ENCODE measurements at regions not wholly inside any gene's neighbourhood (a gene's known extent, or its start where the extent isn't known, plus 50 kb on each side); places are given as distances from the start of the nearest gene placed in this dataset.

DNA sequence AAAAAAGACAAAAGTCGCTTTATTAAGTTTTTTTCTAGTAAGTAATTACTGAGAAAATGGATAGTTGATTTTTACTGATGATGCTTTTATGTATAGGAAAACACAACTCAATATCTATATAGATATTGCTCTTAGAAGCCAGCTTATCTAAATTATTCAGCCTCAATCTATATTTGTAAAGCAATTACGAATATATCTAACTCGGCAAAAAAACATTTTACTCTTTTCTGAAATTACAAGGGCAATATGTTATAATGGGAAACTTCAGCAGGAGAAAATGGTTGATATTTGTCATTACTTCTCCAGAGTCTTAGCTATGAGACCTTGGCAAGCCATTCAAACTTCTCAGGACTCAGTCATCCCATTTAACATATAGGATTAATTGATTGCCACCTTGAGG, 228.5 kb downstream of the SLC7A11 start:
- no peak for ATAC-seq
- Mint-ChIP-seq H3K27ac (no peak overlapping the region), H3K9me3 (no peaks in the 10 kb centered on the region), H3K4me1 (no peaks in the 10 kb centered on the region), H3K27me3 (no peaks in the 10 kb centered on the region), H3K4me3 (no peak overlapping the region), H3K36me3 (no peaks in the 10 kb centered on the region)

DNA sequence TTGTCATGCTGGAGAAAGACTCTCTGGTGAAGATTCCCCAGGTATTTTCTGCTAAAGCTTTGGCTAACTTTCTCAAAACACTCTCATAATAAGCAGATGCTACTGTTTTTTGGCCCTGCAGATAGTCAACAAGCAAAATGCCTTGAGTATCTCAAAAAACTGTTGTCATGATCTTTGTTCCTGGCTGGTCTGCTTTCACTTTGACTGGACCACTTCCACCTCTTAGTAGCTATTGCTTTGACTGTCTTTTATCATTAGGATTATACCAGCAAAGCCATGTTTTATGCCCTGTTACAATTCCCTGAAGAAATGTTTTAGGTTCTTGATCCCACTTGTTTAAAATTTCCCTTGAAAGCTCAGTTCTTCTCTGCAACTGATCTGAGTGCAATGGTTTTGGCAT, 231.5 kb downstream of the SLC7A11 start:
- Mint-ChIP-seq H3K27ac (no peak overlapping the region), H3K27me3 (no peaks in the 10 kb centered on the region), H3K4me3 (no peak overlapping the region), H3K9me3 (no peaks in the 10 kb centered on the region), H3K36me3 (no peaks in the 10 kb centered on the region), H3K4me1 (no peaks in the 10 kb centered on the region)
- no peak for ATAC-seq

DNA sequence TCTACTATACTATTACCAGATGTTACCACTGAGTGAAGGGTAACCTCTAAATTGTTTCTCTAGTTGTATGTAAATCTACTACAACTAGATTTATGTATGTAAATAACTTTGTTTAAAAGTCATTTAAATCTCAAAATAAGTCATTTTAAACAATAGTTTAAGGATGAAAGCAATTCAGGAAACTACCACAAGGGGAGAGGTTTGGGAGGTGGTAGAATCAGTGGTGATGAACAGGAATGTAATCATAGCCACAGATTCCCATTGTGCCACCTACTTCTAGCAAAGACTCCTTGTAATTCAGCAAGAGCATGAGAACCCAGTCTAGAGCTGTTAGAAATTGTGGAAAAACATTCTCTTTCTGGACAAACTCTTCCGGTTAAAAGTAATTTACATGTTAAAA, 234.6 kb downstream of the SLC7A11 start:
- Mint-ChIP-seq H3K27ac (no peak overlapping the region), H3K4me3 (no peak overlapping the region)

DNA sequence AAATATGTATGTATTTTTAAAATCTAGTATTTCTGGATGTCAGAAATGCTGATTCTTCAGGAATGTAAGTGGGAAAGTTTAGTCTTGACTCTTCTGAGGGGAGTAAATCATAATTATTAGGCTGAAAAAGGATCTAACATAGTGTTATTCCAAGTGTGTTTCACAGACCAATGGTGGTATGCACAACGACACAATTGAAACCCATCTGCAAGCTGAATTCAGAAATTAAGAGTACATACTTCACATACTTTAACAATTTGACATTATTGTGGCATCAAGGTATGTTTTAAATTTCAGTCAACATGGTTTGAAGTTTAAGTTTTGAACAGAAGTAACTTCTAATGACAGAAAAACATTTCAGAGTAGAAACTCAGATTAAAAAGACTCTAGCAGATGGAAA, 236.7 kb downstream of the SLC7A11 start:
- no peaks in the 10 kb centered on the region for H3K27me3 Mint-ChIP-seq
- H3K36me3 Mint-ChIP-seq = no peaks in the 10 kb centered on the region
- no peak overlapping the region for H3K27ac Mint-ChIP-seq
- no peaks in the 10 kb centered on the region for H3K9me3 Mint-ChIP-seq
- no peak overlapping the region for H3K4me3 Mint-ChIP-seq
- H3K4me1 Mint-ChIP-seq = no peaks in the 10 kb centered on the region
- no peak for ATAC-seq

More for the DNA sequence above, 234.6 kb downstream of the SLC7A11 start:
- no peak for ATAC-seq
- no peaks in the 10 kb centered on the region for H3K27me3 Mint-ChIP-seq
- H3K36me3 Mint-ChIP-seq = no peaks in the 10 kb centered on the region
- no peaks in the 10 kb centered on the region for H3K9me3 Mint-ChIP-seq
- H3K4me1 Mint-ChIP-seq = no peaks in the 10 kb centered on the region

DNA sequence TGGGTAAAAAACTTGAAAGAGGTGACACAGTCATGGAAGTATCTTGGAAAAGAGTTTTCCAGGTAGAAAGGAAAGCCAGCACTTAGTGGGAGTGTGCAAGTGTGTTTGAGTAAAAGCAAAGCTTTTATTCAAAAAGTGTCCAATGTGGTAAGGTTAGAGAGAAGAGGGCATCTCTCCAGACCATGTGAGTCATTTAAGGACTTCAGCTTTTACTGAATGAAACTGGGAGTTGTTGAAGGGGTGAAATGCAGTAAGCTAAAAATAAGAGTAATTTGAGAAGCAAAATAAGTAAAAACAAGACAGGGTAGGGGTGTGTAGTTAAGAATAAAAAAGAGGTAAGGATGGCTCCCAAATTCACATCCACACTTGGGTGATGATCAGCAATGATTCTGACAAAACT, 238.9 kb downstream of the SLC7A11 start:
- no peaks in the 10 kb centered on the region for H3K9me3 Mint-ChIP-seq
- peak; percentile 57 for ATAC-seq
- H3K4me1 Mint-ChIP-seq = no peaks in the 10 kb centered on the region
- H3K27me3 Mint-ChIP-seq = no peaks in the 10 kb centered on the region
- H3K27ac Mint-ChIP-seq = no peak overlapping the region
- H3K36me3 Mint-ChIP-seq = no peaks in the 10 kb centered on the region
- H3K4me3 Mint-ChIP-seq = no peak overlapping the region

DNA sequence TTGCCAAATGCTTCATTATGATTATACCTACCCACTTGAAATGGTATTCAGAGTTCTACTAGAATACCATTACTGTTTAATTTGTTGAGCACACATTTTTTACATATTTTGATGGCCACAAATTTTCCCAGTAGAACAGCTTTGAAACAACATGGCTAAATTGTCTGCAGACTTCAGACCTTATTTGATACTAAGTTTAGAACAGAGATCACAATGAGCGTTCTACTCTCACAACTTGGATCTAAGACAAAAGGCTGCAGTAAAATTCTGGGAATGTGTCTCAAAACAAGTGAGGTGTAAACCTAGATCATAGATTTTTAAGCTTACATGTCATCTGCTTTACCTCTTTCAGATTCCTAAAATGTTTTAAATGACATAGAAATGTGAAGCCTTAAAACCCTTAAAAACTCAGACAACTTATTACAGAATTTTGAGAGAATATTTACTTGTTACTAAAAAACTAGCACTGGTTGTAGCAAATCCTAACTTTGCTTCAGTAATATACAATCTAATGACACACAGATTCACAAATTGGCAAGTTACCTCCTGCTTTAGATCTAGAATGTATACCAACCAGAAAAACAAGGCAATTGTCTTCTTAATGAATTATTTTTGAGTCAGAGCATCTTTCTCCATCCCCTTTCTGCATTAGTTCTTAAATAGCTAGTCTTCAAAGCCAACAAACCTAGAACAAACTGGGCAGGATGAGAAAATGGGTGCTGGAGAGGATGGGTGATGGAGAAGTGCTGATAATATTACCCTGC, 243.3 kb downstream of the SLC7A11 start:
- H3K36me3 Mint-ChIP-seq = no peaks in the 10 kb centered on the region
- no peaks in the 10 kb centered on the region for H3K9me3 Mint-ChIP-seq
- H3K4me3 Mint-ChIP-seq = no peak overlapping the region
- H3K4me1 Mint-ChIP-seq = no peaks in the 10 kb centered on the region
- H3K27ac Mint-ChIP-seq = no peak overlapping the region
- ATAC-seq = no peak
- no peaks in the 10 kb centered on the region for H3K27me3 Mint-ChIP-seq

DNA sequence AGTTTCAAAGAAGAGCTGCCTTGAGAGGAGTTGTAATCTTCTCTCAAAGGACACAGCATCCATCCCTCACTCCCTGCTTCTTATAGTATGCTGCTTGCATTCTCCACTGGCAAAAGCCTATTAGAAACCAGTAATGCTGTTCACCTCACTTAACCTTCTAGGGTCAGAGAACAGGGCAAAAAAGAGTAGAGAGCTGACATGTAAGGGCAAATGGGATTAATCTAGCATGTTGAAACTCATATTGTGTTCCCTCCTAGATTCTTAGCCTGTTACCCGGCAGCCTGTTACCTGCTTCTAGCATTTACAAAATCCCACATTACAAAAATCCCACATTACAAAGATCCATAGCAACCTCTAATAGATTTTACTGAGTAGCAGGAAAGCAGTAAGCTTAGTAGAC, 244.7 kb downstream of the SLC7A11 start:
- ATAC-seq = no peak
- no peaks in the 10 kb centered on the region for H3K9me3 Mint-ChIP-seq
- H3K36me3 Mint-ChIP-seq = no peaks in the 10 kb centered on the region
- H3K4me3 Mint-ChIP-seq = no peak overlapping the region
- no peaks in the 10 kb centered on the region for H3K4me1 Mint-ChIP-seq
- H3K27me3 Mint-ChIP-seq = no peaks in the 10 kb centered on the region
- no peak overlapping the region for H3K27ac Mint-ChIP-seq

DNA sequence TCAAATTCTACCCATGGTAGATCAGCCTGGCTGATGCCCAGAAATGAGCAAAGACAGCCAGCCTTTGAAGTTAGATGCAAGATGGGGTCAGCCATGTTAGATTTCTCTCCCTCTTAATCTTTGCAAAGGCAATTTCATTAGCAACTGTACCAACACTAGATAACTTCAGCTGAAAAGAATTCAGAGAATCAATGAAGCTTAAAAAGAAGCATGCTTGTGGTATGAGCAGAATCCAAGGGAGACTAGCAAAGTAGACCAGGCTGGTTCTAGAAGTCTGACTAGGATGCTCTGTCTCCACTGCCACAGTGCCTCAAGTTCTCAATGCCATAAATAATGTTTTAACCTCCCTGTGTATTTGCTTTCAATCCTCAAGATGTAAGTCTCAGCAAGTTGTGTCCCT, 247.3 kb downstream of the SLC7A11 start:
- Mint-ChIP-seq H3K4me1 (no peaks in the 10 kb centered on the region), H3K27me3 (no peaks in the 10 kb centered on the region), H3K4me3 (no peak overlapping the region), H3K9me3 (no peaks in the 10 kb centered on the region), H3K36me3 (no peaks in the 10 kb centered on the region), H3K27ac (no peak overlapping the region)
- no peak for ATAC-seq

DNA sequence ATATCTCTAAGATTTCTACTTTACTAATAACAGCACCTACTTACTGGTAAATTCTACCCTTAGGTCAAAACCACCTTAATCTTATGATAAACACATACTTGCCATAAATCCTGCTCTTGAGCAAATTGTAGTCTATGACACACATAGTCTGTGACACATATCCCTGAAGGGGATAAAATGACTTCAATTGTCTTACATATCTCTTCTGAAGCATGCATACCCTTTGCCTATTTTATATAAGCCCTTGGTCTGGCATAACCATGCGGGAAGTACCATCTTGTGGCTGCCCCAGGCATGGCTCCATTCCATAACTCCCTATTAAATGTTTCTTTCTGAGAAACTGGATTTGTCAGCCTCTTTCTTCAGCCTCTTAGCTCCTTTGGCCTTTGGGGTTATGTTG, 248.9 kb downstream of the SLC7A11 start:
- no peak overlapping the region for H3K27ac Mint-ChIP-seq
- no peak for ATAC-seq
- no peaks in the 10 kb centered on the region for H3K36me3 Mint-ChIP-seq
- H3K4me1 Mint-ChIP-seq = no peaks in the 10 kb centered on the region
- H3K9me3 Mint-ChIP-seq = no peaks in the 10 kb centered on the region
- H3K4me3 Mint-ChIP-seq = no peak overlapping the region
- H3K27me3 Mint-ChIP-seq = no peaks in the 10 kb centered on the region

DNA sequence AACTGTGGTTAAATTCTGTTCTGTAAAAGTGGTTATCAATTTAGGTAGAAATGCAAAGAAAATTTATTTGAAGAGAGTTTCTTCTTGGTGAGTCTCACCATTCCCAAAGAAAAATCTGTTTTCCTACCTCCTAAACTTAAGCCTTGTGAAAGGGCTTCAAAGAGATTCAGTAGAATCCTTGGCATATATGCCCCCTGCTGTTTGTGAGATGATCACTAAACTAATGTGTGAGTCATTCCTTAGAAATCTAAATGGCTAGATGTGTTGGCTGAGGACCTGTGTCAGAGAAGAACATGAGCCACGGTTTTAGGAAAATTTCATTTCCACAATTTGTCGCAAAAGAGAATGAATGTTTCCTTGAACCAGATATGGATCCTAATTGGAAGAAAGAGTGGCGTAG, 260.9 kb downstream of the SLC7A11 start:
- Mint-ChIP-seq H3K27ac (no peak overlapping the region), H3K9me3 (no peaks in the 10 kb centered on the region), H3K4me1 (no peaks in the 10 kb centered on the region), H3K27me3 (no peaks in the 10 kb centered on the region), H3K4me3 (no peak overlapping the region), H3K36me3 (no peaks in the 10 kb centered on the region)
- ATAC-seq = no peak

DNA sequence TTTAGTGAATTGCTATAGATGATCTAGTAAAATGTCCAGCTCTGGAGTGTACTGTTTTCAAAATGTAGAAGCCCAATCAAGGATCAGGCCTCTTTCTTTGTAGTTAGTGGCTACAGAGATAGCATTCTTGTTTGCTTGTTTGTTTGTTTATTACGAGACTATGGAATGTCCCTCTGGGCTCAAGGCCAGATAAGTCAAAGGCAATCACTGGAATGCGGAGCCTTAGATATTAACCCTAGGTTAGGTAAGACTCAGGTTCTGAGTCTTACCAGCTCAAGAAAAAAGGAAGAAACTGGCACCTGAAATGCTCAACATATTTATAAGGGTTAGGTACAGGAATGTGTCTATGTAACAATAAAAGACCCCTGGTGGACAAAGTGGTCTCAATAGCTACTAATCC, 261.5 kb downstream of the SLC7A11 start:
- no peak for ATAC-seq
- Mint-ChIP-seq H3K9me3 (no peaks in the 10 kb centered on the region), H3K27me3 (no peaks in the 10 kb centered on the region), H3K4me3 (no peak overlapping the region), H3K4me1 (no peaks in the 10 kb centered on the region), H3K36me3 (no peaks in the 10 kb centered on the region), H3K27ac (no peak overlapping the region)

DNA sequence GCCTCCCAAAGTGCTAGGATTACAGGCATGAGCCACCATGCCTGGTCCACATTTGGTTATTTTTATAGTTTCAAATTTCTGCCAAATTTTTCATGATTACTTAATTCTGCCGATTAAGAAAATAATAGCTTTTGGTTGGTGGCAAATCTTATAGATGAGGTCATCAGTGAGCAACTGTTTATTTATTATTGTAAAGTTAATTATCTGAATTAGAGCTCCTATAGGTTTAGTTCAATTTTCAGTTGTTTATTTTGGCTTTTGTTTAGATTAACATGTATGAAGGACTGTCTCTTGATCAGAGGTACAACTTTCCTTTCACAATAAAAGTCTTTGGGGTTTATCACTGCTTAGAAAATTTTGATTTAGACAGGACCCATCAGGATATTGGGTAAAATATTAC, 262.2 kb downstream of the SLC7A11 start:
- Mint-ChIP-seq H3K27ac (no peak overlapping the region), H3K27me3 (no peaks in the 10 kb centered on the region), H3K4me1 (no peaks in the 10 kb centered on the region), H3K4me3 (no peak overlapping the region), H3K36me3 (no peaks in the 10 kb centered on the region), H3K9me3 (no peaks in the 10 kb centered on the region)
- no peak for ATAC-seq

DNA sequence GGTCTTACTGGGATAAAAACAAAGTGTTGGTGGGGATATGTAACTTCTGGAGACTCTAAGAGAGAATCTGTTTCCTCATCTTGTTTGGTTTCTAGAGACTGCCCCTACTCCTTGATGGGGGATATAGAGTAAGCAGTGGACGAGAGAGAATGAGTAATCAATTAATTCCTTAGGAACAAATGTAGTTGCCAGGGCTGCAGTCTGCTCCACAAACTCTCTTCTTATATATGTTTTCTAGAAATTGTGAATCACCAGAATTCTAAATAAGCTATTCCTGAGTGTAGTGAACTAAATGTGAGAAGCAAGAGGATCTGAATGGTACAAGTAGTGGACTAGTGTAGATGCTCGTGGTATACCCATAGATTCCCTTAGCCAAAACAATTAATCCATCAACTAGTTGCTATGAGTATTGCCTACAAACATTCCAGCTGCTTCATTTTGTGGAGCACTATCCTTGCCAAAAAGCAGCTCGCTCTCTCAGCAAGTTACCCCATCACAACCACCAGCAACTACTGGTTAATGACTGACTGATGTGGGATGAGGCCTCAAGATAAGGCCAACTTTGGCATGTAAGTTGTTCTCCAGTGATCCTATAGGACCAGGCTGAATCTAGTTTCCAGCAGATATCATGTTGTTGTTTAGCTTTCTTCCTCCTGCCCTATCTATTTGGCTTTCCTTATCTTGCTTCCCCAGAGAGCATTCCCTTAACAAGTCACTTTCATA, 273.0 kb downstream of the SLC7A11 start:
- no peaks in the 10 kb centered on the region for H3K4me1 Mint-ChIP-seq
- no peak overlapping the region for H3K4me3 Mint-ChIP-seq
- no peaks in the 10 kb centered on the region for H3K9me3 Mint-ChIP-seq
- ATAC-seq = no peak
- no peaks in the 10 kb centered on the region for H3K36me3 Mint-ChIP-seq
- H3K27me3 Mint-ChIP-seq = no peaks in the 10 kb centered on the region
- H3K27ac Mint-ChIP-seq = no peak overlapping the region

DNA sequence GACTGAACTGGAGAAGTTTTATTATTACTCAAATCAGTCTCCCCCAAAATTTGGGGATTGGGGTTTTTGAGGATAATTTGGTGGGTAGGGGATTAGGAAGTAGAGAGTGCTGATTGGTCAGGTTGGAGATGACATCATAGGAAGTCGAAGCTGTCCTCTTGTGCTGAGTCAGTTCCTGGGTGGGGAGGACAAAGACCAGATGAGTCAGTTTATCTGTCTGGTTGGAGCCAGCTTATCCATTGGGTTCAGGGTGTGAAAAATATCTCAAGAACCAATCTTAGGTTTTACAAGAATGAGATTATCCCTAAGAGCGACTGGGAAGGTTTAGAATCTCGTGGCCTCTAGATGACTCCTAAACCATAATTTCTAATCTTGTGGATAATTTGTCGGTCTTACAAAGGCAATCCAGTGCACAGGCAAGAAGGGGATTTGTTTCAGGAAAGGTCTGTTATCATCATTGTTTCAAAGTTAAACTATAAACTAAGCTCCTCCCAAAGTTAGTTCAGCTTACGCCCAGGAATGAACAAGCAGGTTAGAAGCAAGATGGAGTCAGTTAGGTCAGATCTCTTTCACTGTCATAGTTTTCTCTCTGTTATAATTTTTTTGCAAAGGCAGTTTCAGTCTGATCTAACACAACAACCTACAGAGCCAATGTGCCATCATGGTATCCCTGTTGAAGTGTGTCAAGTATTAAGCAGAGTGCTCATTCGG, 274.5 kb downstream of the SLC7A11 start:
- Mint-ChIP-seq H3K9me3 (no peaks in the 10 kb centered on the region), H3K4me1 (no peaks in the 10 kb centered on the region), H3K27ac (no peak overlapping the region), H3K4me3 (no peak overlapping the region), H3K27me3 (peaks cover 9% of the 10 kb centered on the region), H3K36me3 (no peaks in the 10 kb centered on the region)
- ATAC-seq = no peak

DNA sequence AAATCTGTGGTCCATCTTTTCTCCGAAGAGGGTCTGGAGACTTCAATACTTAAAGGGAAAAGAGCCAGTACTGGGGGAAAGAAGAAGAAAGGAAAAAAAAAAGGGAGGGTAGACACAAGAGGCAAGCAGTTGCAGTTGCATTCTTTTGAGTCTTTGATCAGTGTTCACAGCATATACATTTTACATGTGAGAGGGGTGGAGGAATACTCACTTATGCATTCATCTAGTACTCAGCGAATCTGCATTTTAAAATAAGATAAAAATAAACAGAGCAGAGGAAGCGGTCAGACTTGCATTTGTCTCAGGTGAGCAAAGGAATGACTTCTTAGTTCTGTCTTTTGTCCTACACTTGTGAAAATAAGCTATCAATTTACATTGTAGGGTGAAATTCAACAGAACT, 275.6 kb downstream of the SLC7A11 start:
- no peak for ATAC-seq
- Mint-ChIP-seq H3K4me1 (no peaks in the 10 kb centered on the region), H3K36me3 (no peaks in the 10 kb centered on the region), H3K9me3 (no peaks in the 10 kb centered on the region), H3K4me3 (no peak overlapping the region), H3K27ac (no peak overlapping the region), H3K27me3 (peaks cover 9% of the 10 kb centered on the region)

DNA sequence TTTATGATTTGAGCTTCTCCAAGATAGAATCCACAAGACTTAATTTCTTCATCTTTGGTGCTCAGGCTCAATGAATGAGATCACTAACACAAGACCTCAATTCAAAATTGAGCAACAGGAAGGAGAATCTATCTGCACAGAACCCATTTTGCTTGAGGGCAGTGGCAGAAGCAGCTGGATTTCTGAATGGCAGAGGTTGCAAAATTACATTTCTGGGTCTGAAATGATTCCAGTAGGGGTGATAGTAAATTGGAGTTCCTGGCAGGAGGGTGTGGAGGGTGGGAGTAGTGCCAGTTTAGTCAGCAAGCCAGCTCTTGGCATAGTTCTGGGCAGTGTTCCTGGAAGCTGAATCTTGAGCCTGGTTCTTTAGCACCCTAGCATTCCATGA, 281.1 kb downstream of the SLC7A11 start:
- Mint-ChIP-seq H3K4me3 (no peak overlapping the region), H3K9me3 (no peaks in the 10 kb centered on the region), H3K4me1 (no peaks in the 10 kb centered on the region), H3K36me3 (no peaks in the 10 kb centered on the region), H3K27me3 (peaks cover 9% of the 10 kb centered on the region), H3K27ac (no peak overlapping the region)
- ATAC-seq = no peak
